ENCODE measurements at regions not wholly inside any gene's neighbourhood (a gene's known extent, or its start where the extent isn't known, plus 50 kb on each side); places are given as distances from the start of the nearest gene placed in this dataset.
"Not testable (repeated sequence)": the region's sequence is repeated elsewhere in the genome, so short reads cannot be mapped to it uniquely, and the experiment has no call there.

DNA sequence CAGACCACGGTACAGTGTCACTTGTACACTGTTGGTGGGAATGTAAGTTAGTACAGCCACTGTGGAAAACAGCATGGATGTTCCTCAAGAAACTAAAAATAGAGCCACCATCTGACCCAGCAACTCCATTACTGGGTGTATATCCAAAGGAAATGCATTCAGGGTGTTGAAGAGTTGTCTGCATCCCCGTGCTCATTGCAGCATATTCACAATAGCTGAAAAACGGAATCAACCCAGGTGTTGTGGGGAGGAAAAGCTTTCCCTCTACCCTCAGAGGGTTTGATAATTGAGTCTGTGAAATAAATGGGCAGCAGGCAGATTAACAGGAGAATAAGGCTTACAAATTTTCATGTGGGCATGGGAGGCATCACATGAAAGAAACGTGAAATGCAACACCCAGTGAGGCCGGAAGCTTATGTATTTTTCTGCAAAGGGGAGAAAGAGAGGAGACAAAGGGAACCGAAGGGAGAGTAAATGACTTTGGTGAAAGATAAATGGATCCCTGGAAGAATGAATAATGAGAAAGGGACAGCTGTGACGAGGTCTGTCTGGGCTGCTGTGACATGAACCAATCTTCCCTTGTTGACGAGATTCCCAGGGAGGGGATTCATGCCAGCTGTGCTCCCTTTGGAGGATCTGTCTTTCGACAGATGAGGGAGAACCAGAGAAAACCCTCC, 106.2 kb downstream of the KCNJ12 start (continued):
- no peak for TF ChIP-seq RNF2 (IDR thresholded peaks at IDR 0.05; ENCODE audit: borderline replicate concordance, low read depth, low read length, missing control alignments, poor library complexity, severe bottlenecking)
- TF ChIP-seq POLR2A (IDR thresholded peaks at IDR 0.05; ENCODE audit: control extremely low read depth in 1 of 2, low read depth in 2 of 2, low read length in 2 of 2) = no peak
- no peak for TF ChIP-seq NRF1 (IDR thresholded peaks at IDR 0.05; ENCODE audit: low read depth, low read length)
- no peak for TF ChIP-seq CBX5 (IDR thresholded peaks at IDR 0.05; ENCODE audit: low read depth, low read length)
- TF ChIP-seq ASH2L (IDR thresholded peaks at IDR 0.05; ENCODE audit: low read length) = no peak
- no peak for TF ChIP-seq MAFK (IDR thresholded peaks at IDR 0.05; ENCODE audit: low read depth, low read length)
- no peak for TF ChIP-seq SP1 (IDR thresholded peaks at IDR 0.05; ENCODE audit: low read depth, low read length)

DNA sequence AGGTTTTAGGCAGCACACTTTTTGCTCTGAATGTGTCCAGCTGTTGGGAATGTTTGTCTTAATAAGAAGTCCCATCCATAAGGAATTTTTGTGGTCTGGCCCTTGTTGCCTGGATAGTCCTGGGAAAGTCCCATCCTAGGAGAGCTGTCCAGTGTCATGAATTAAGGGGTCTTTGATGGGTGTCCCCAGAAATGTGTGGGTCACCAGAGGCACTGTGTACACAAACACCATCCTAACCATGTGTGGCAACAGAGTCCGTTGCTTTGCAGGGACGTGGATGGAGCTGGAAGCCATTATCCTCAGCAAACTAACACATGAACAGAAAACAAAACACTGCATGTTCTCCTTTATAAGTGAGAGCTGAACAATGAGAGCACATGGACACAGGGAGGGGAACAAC, 111.9 kb downstream of the KCNJ12 start:
- H3K9me3 ChIP-seq (ENCODE audit: insufficient read depth in 2 of 2, low read depth in 1 of 2, low read length in 1 of 2); H3K27me3 ChIP-seq (replicated peaks in 1 of 4; ENCODE audit: control insufficient read depth in 3 of 4, extremely low read depth in 1 of 4, insufficient read depth in 3 of 4, low read length in 3 of 4); H4K5ac ChIP-seq (ENCODE audit: insufficient read length, low read depth, low read length); H3K4me1 ChIP-seq (replicated peaks in 1 of 4; ENCODE audit: control insufficient read depth in 3 of 4, insufficient read depth in 4 of 4, low read length in 3 of 4); DNase-seq (ENCODE audit: low read depth in 1 of 2, low spot score in 2 of 2); H2AK5ac ChIP-seq (ENCODE audit: low read depth, low read length); H3K56ac ChIP-seq (replicated peaks; ENCODE audit: insufficient read length, low read depth, low read length); H3K27ac ChIP-seq (ENCODE audit: low read depth, low read length); H3K14ac ChIP-seq (ENCODE audit: insufficient read length); H2BK120ac ChIP-seq (replicated peaks; ENCODE audit: low read depth, low read length); H2AFZ ChIP-seq (ENCODE audit: low read length); H3K36me3 ChIP-seq (ENCODE audit: control insufficient read depth in 2 of 4, insufficient read depth in 4 of 4, low read length in 3 of 4); H3K4ac ChIP-seq (replicated peaks; ENCODE audit: insufficient read length, low read depth, low read length); H2BK20ac ChIP-seq (ENCODE audit: low read length); H3K18ac ChIP-seq (ENCODE audit: extremely low read depth, low read length); H3K4me2 ChIP-seq (ENCODE audit: insufficient read depth in 1 of 2, low read depth in 2 of 2, low read length in 2 of 2); FAIRE-seq; H3K9ac ChIP-seq (replicated peaks in 1 of 4; ENCODE audit: extremely low read depth in 1 of 4, low read depth in 3 of 4, low read length in 3 of 4); H4K8ac ChIP-seq (ENCODE audit: extremely low read depth, insufficient read depth, low read length); H3K79me2 ChIP-seq (ENCODE audit: control insufficient read depth in 1 of 2, insufficient read depth in 2 of 2, low read length in 2 of 2); H4K91ac ChIP-seq (replicated peaks; ENCODE audit: insufficient read length, low read length); H2BK12ac ChIP-seq (ENCODE audit: low read depth, low read length); H3K79me1 ChIP-seq (ENCODE audit: low read depth, low read length); H3K4me3 ChIP-seq (ENCODE audit: extremely low read depth in 1 of 4, insufficient read depth in 2 of 4, low read depth in 3 of 4, low read length in 4 of 4); H2BK15ac ChIP-seq (ENCODE audit: low read length); H2BK5ac ChIP-seq (ENCODE audit: low read depth, low read length); H3K23me2 ChIP-seq (ENCODE audit: low read depth, low read length); H3K23ac ChIP-seq (ENCODE audit: insufficient read length); H4K20me1 ChIP-seq (replicated peaks in 1 of 2; ENCODE audit: control insufficient read depth in 1 of 2, insufficient read depth in 2 of 2, low read length in 2 of 2): not testable (repeated sequence)
- 89% methylated on average over 2 of the region's 2 CpGs; no CpG with 5 or more reads in 1 of the 2 experiments for WGBS, 2 experiments (ENCODE audit: extremely low coverage in 1 of 2, insufficient coverage in 1 of 2, insufficient read length in 1 of 2, insufficient replicate concordance in 2 of 2, low coverage in 1 of 2, low lambda C conversion rate in 2 of 2, missing lambda C conversion rate in 1 of 2)
- POLR2A ChIA-PET (ENCODE audit: partially characterized antibody) = interaction anchor here (0.7 kb wide), 1 partner anchor 23 kb away, joined by 3 read pairs; no protein-coding TSS in a partner anchor
- CTCF ChIA-PET (ENCODE audit: partially characterized antibody) = interaction anchor here (2.2 kb wide), 1 partner anchor 31 kb away, joined by 8 read pairs; no protein-coding TSS in a partner anchor
